NAMALWA (cell line): ENCODE measurements at regions not wholly inside any gene's neighbourhood (a gene's known extent, or its start where the extent isn't known, plus 50 kb on each side); places are given as distances from the start of the nearest gene placed in this dataset.

ENCODE experiments used
- DNase-seq: peaks from one replicate; pipeline ENCODE4 v3.0.0-alpha.2; 2015; ENCODE audit warnings: low spot score

DNA sequence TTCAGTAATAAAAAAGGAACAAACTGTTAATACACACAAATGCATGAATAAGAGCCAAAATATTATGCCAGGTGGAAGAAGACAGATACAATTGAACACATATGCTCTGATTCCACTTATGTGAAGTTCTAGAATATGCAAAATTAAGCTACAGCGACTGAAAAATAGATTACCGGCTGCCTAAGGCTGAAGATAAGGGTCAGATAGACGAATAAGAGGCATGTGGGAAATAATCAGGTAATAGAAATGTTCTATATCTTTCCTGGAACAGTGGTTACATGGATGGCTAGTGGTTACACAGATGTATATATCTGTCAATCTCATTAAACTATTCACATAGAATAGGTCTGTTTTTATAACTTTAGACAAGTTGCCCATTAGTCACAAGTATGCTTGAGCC is 51.9 kb upstream of the REG3G start:
- no peak for DNase-seq
